GM18502 (cell line): ENCODE measurements at regions not wholly inside any gene's neighbourhood (a gene's known extent, or its start where the extent isn't known, plus 50 kb on each side); places are given as distances from the start of the nearest gene placed in this dataset.

Experiments
- ATAC-seq: cut with Tn5 transposase; IDR thresholded peaks from one replicate; pipeline ENCODE4 v1.9.1; 2021; ENCODE audit warnings: mild to moderate bottlenecking; ENCODE audit not compliant: unreplicated experiment, poor library complexity

DNA sequence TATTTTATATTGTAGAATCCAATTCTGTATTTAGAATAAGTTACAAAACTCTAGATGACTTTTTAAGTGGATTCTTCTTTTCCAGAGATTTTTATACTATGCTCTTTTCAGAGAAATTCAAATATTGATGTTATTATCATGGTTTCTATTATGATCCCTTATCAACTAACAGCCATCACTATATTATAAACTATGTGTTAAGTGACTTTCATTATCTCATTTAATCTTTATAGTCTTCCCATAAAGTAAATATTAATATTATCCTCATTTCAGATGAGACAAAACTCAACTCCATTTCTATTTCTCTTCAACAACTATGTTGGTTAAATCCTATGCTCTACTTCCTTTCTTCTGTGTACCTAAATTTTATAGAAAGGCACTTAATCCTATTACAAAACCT, 132.6 kb downstream of the ANKRD50 start:
- ATAC-seq: no peak

GRCh38 chr4:124583797-124584196, 128.7 kb downstream of the ANKRD50 start:
- no peak for ATAC-seq

- no peak for ATAC-seq
Observed at GRCh38 chr4:124589786-124590185, 122.7 kb downstream of the ANKRD50 start.

- ATAC-seq: no peak
Observed at GRCh38 chr4:124590480-124590879, 122.1 kb downstream of the ANKRD50 start.

DNA sequence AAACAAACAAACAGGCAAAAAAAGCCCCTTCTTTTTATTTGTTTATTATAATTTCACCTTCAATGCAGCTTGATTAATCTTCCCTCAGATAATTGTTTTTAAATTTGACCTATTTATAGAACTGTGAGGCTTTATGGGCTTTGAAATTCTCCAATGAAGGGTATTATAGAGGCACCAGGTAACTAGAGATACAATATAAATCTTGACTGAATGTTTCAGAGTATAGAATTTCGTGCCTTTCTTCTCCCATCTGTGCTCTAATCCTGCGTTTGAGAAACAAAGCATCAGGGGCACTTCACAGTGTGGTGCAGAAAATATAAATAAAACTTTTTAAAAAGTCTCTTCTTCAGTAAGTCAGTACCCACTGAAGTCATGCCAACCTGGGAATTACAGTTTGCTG, 120.9 kb downstream of the ANKRD50 start:
- no peak for ATAC-seq

DNA sequence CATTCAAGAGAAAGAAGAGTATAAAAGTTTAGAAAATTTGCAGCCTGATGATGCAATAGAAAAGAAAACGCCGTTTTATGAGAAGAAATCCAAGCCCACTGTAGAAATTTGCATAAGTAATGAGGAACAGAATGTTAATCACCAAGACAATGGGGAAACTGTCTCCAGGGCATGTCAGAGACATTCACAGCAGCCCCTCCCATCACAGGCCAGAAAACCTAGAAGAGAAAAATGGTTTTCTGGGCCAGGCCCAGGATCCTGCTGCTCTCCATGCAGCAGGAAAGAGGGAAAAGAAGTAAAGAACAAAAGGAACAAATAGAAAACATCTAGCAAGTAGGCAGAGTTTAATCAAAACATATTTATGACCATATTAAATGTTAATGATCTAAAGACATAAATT, 119.0 kb downstream of the ANKRD50 start:
- ATAC-seq: no peak

DNA sequence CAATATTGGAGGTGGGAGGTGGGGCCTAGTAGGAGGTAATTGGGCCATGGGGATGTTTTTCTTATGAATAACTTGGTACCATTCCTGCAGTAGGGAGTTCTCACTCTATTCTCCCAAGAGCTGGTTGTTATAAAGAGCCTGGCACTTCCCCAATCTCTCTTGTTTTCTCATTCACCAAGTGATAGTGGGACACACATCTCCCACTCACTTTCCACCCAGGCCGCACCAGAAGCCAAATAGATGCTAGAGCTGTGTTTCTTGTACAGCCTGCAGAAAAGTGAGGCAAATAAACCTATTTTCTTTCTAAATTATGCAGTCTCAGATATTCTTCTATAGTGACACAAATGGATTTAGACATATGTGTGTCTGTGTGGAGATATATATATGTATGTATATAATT, 117.6 kb downstream of the ANKRD50 start:
- no peak for ATAC-seq

GRCh38 chr4:124596816-124597215, 115.7 kb downstream of the ANKRD50 start:
- ATAC-seq: no peak

DNA sequence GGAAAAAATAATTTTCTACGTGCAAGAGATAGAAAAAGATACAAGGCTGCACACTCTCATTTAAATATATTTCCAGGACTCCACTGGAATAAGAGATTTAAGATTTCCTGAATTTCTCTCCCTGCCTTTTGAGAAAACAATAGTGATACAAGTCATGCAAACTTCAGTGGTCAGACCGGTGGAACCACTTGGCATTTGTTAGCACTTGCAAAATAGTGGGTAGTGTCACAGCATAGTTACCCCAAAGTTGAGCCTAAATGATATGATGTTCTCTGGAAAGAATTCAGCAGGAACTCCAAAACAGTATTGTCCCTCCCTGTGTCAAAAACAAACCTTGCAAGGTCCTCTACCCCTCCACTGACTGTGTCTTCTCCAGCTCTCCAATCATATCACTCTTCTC, 102.3 kb downstream of the ANKRD50 start:
- ATAC-seq: no peak
